SK-N-SH (cell line): ENCODE measurements at regions not wholly inside any gene's neighbourhood (a gene's known extent, or its start where the extent isn't known, plus 50 kb on each side); places are given as distances from the start of the nearest gene placed in this dataset.
"Not testable (repeated sequence)": the region's sequence is repeated elsewhere in the genome, so short reads cannot be mapped to it uniquely, and the experiment has no call there.

Experiments used
- CTCF ChIA-PET: fragments of 300-600, 350-600 bp; formaldehyde crosslinking; extraction: SDS; loops from one replicate; lab custom pipeline; 2021; lab: Yijun Ruan, JAX
- POLR2A ChIA-PET: fragments of 350-600 bp; sonication (Branson Sonifier 250); formaldehyde crosslinking; extraction: SDS; loops from one replicate; lab custom pipeline; 2020; ENCODE audit warnings: antibody characterized with exemption, inconsistent platforms; lab: Yijun Ruan, JAX
- DNase-seq: peaks from one replicate; pipeline ENCODE4 v3.0.0; 2012
- H2AFZ ChIP-seq: fragments of 200-600 bp; sonication (generic); 2 replicates; pipeline ENCODE4 v1.8.1; 2016; ENCODE audit warnings: antibody characterized with exemption, mild to moderate bottlenecking, low read depth
- H3F3A ChIP-seq: fragments of 200-600 bp; sonication (generic); replicated peaks from 2 replicates; pipeline ENCODE3; 2016; ENCODE audit warnings: antibody characterized with exemption, mild to moderate bottlenecking; ENCODE audit not compliant: insufficient read depth
- H3K27ac ChIP-seq, 2 experiments: fragments of 200-500 bp in 1 of 2; fragments of 200-600 bp in 1 of 2; sonication (Bioruptor generic) in 1 of 2; sonication (generic), shearing (Covaris generic) in 1 of 2; 2 replicates each; pipeline versions ENCODE4 v1.5.1 to v1.6.1; 2014 to 2016; ENCODE audit warnings: low read depth in 2 of 2, inconsistent platforms in 1 of 2, low read length in 1 of 2, mild to moderate bottlenecking in 1 of 2, mixed read lengths in 1 of 2
- H3K27me3 ChIP-seq: fragments of 200-600 bp; sonication (generic), shearing (Covaris generic); 2 replicates; pipeline ENCODE4 v1.6.1; 2016; ENCODE audit warnings: mixed run types; ENCODE audit not compliant: insufficient read depth
- H3K36me3 ChIP-seq, 2 experiments: fragments of 200-500 bp in 1 of 2; fragments of 200-600 bp in 1 of 2; sonication (Bioruptor generic) in 1 of 2; sonication (generic) in 1 of 2; replicated peaks in 1 of 2; 2 replicates each; pipeline versions ENCODE3 to v1.5.1; 2014 to 2016; ENCODE audit warnings: low read length in 1 of 2, mild to moderate bottlenecking in 1 of 2; ENCODE audit not compliant: insufficient read depth in 2 of 2, control insufficient read depth in 1 of 2
- H3K4me1 ChIP-seq, 2 experiments: fragments of 200-500 bp in 1 of 2; fragments of 200-600 bp in 1 of 2; sonication (Bioruptor generic) in 1 of 2; sonication (generic), shearing (Covaris generic) in 1 of 2; 2 replicates each; pipeline versions ENCODE4 v1.5.1 to v1.6.1; 2014 to 2016; ENCODE audit warnings: low read depth in 1 of 2, low read length in 1 of 2, mixed run types in 1 of 2; ENCODE audit not compliant: insufficient read depth in 2 of 2, control insufficient read depth in 1 of 2
- H3K4me2 ChIP-seq: fragments of 200-600 bp; sonication (generic), shearing (Covaris generic); 2 replicates; pipeline ENCODE4 v1.6.1; 2017; ENCODE audit warnings: mixed run types
- H3K4me3 ChIP-seq, 2 experiments: fragments of 200-500 bp in 1 of 2; fragments of 200-600 bp in 1 of 2; sonication (Bioruptor generic) in 1 of 2; sonication (generic), shearing (Covaris generic) in 1 of 2; 2 replicates each; pipeline versions ENCODE4 v1.5.1 to v1.8.1; 2014 to 2016; ENCODE audit warnings: low read depth in 2 of 2, inconsistent platforms in 1 of 2, low read length in 1 of 2, mild to moderate bottlenecking in 1 of 2, mixed read lengths in 1 of 2, moderate library complexity in 1 of 2
- H3K79me2 ChIP-seq: fragments of 200-600 bp; sonication (generic); 2 replicates; pipeline ENCODE4 v1.8.1; 2017; ENCODE audit warnings: mild to moderate bottlenecking; ENCODE audit not compliant: insufficient read depth
- H3K9ac ChIP-seq: fragments of 200-600 bp; sonication (generic); 2 replicates; pipeline ENCODE4 v1.6.1; 2017; ENCODE audit warnings: mixed run types
- H3K9me2 ChIP-seq: fragments of 200-600 bp; sonication (generic); 2 replicates; pipeline ENCODE4 v1.6.1; 2017; ENCODE audit warnings: mixed run types
- H3K9me3 ChIP-seq: fragments of 200-600 bp; sonication (generic); 2 replicates; pipeline ENCODE4 v1.6.1; 2017; ENCODE audit warnings: mixed run types, mild to moderate bottlenecking, moderate library complexity
- H4K20me1 ChIP-seq: fragments of 200-600 bp; sonication (generic); 2 replicates; pipeline ENCODE4 v1.6.1; 2017; ENCODE audit warnings: mild to moderate bottlenecking, mixed run types; ENCODE audit not compliant: insufficient read depth
- ELF1 ChIP-seq: IDR thresholded peaks from 2 replicates; pipeline ENCODE4 v1.4.0; 2012
- FOSL2 ChIP-seq: IDR thresholded peaks from 2 replicates; pipeline ENCODE4 v1.4.0; 2012; ENCODE audit warnings: low read depth, mild to moderate bottlenecking, moderate library complexity, borderline replicate concordance
- FOXJ3 ChIP-seq: sonication (generic); formaldehyde crosslinking; IDR thresholded peaks from 2 replicates; pipeline ENCODE4 v1.5.1; 2020; ENCODE audit warnings: mild to moderate bottlenecking, missing genetic modification reagents
- GABPA ChIP-seq: IDR thresholded peaks from 2 replicates; pipeline ENCODE4 v1.4.0; 2012; ENCODE audit warnings: low read depth, mild to moderate bottlenecking
- MXI1 ChIP-seq: IDR thresholded peaks from 2 replicates; pipeline ENCODE4 v1.6.1; 2012; ENCODE audit warnings: mild to moderate bottlenecking, low read depth, low read length, improper control_type of control experiment
- NRF1 ChIP-seq: IDR thresholded peaks from 2 replicates; pipeline ENCODE4 v1.6.1; 2012; ENCODE audit warnings: low read depth, mild to moderate bottlenecking, low read length
- POLR2AphosphoS5 ChIP-seq: IDR thresholded peaks from 2 replicates; pipeline ENCODE4 v1.6.1; 2012; ENCODE audit warnings: low read depth, low read length
- RCOR1 ChIP-seq: fragments of 150-350 bp; IDR thresholded peaks from 2 replicates; pipeline ENCODE4 v1.6.1; 2017; ENCODE audit warnings: antibody characterized with exemption, low read length
- REST ChIP-seq: IDR thresholded peaks from 2 replicates; pipeline ENCODE4 v1.6.1; 2012; ENCODE audit warnings: mild to moderate bottlenecking, low read depth, low read length, moderate library complexity
- SIN3A ChIP-seq: IDR thresholded peaks from 2 replicates; pipeline ENCODE4 v1.6.1; 2012; ENCODE audit warnings: low read depth, mild to moderate bottlenecking, low read length, moderate library complexity, borderline replicate concordance
- TEAD4 ChIP-seq: IDR thresholded peaks from 2 replicates; pipeline ENCODE4 v1.4.0; 2012; ENCODE audit warnings: mild to moderate bottlenecking, borderline replicate concordance; ENCODE audit not compliant: insufficient read depth
- USF2 ChIP-seq: fragments of 150-350 bp; IDR thresholded peaks from 2 replicates; pipeline ENCODE4 v1.6.1; 2017; ENCODE audit warnings: antibody characterized with exemption, low read length, low read depth, borderline replicate concordance
- YY1 ChIP-seq: IDR thresholded peaks from 2 replicates; pipeline ENCODE4 v1.4.0; 2012; ENCODE audit warnings: low read depth, mild to moderate bottlenecking
- WGBS: methylation state at CpG from one replicate; pipeline ENCODE4 v1.1.6; 2017; ENCODE audit warnings: low lambda C conversion rate; 5-methylcytosine and 5-hydroxymethylcytosine counted together
- TF ChIP-seq, protein P1 (sequence below): fragments of 150-350 bp; IDR thresholded peaks from 2 replicates; pipeline ENCODE4 v1.6.1; 2016; ENCODE audit warnings: mild to moderate bottlenecking, low read depth, low read length
- TF ChIP-seq, protein P2 (sequence below): IDR thresholded peaks from 2 replicates; pipeline ENCODE4 v1.4.0; 2012; ENCODE audit warnings: low read depth

DNA sequence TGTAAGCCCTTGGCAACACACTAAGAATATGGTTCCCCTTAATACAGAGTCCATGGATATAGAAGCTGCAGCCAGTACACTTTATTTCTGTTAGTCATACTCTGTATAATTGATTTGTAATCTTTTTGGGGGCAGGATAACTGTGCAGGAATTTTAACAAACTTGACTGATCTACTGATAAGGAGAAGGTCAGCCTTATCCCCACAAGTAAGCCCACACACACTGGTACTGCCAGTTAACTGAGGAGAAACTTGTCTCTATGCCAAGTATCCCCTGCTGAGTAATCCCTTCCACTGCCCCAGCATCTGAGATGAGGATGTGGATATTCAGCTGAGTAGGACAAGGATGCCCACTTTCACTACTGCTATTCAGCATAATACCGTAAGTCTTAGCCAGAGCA is 154.9 kb upstream of the CXXC4 start:
- Histone ChIP-seq H3K27me3 (no peaks in the 10 kb centered on the region), H4K20me1 (no peaks in the 10 kb centered on the region), H3K27ac (no peak overlapping the region), H2AFZ (no peak overlapping the region), H3K9me2 (0 out of 2 replicates have a peak, but pooled peaks cover 3% of the 10 kb centered on the region), H3K36me3 (no peaks in the 10 kb centered on the region), H3K4me3 (no peak overlapping the region), H3F3A (no peaks in the 10 kb centered on the region), H3K4me1 (no peaks in the 10 kb centered on the region), H3K4me2 (no peak overlapping the region), H3K9me3 (no peaks in the 10 kb centered on the region; the same call in none of the 2 replicates), H3K9ac (no peak overlapping the region), H3K79me2 (no peaks in the 10 kb centered on the region)
- TF ChIP-seq FOSL2 (no peak), TEAD4 (no peak), NRF1 (no peak), ELF1 (no peak), REST (no peak)
- TF ChIP-seq, protein P1, sequence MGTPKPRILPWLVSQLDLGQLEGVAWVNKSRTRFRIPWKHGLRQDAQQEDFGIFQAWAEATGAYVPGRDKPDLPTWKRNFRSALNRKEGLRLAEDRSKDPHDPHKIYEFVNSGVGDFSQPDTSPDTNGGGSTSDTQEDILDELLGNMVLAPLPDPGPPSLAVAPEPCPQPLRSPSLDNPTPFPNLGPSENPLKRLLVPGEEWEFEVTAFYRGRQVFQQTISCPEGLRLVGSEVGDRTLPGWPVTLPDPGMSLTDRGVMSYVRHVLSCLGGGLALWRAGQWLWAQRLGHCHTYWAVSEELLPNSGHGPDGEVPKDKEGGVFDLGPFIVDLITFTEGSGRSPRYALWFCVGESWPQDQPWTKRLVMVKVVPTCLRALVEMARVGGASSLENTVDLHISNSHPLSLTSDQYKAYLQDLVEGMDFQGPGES, result no peak
- CTCF ChIA-PET, result no interaction called here
- POLR2A ChIA-PET, result no interaction called here
- WGBS, result 50% methylated on average over 1 of the region's 1 CpG
- no peak for DNase-seq

GRCh38 chr4:104662269-104662668 is 167.6 kb upstream of the CXXC4 start:
- H3K79me2 ChIP-seq, H3K9me2 ChIP-seq, H3K4me1 ChIP-seq, H3K4me3 ChIP-seq, H3K36me3 ChIP-seq, H2AFZ ChIP-seq, H4K20me1 ChIP-seq, H3K9me3 ChIP-seq, H3K27ac ChIP-seq, H3K9ac ChIP-seq, POLR2A ChIA-PET, H3F3A ChIP-seq, H3K27me3 ChIP-seq, H3K4me2 ChIP-seq, DNase-seq: not testable (repeated sequence)
- 2% methylated on average over 3 of the region's 3 CpGs for WGBS
- CTCF ChIA-PET, result interaction anchor here (0.7 kb wide), 1 partner anchor 40 kb away, joined by 3 read pairs; no protein-coding TSS in a partner anchor

DNA sequence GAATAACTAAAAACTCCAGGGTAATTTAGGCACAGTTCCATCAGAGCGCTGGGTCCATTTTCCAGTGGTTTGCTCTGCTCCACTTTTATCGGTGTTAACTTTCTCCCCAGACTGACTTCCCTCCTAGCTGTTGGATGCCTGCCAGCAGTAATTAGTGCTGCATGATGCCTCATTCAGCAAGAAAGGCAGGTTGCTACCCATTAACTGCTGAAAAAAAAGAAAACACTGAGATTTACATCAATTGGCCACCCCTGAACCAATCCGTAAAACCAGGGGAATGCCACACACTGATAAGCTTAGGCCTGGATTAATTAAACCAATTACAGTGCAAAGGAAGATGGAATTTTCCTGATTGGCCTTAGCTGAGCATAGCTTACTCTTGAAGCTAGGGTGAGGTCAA is 182.4 kb upstream of the CXXC4 start:
- no peaks in the 10 kb centered on the region for H3K27me3 ChIP-seq
- H3K9ac ChIP-seq, result no peak overlapping the region
- no peak overlapping the region for H3K4me3 ChIP-seq
- no peaks in the 10 kb centered on the region for H3K9me3 ChIP-seq
- ChIA-PET CTCF (no interaction called here), POLR2A (no interaction called here)
- no peak for DNase-seq
- 2% methylated on average over 3 of the region's 3 CpGs for WGBS
- peaks cover 0 to 3% of the 10 kb centered on the region in 2 experiments; a peak in 2 of 4 replicates for H3K4me1 ChIP-seq
- H3K27ac ChIP-seq, result no peak overlapping the region
- no peaks in the 10 kb centered on the region for H3K36me3 ChIP-seq
- H3K79me2 ChIP-seq, result no peaks in the 10 kb centered on the region
- no peaks in the 10 kb centered on the region for H3F3A ChIP-seq
- H3K4me2 ChIP-seq, result no peak overlapping the region
- no peaks in the 10 kb centered on the region for H3K9me2 ChIP-seq
- H4K20me1 ChIP-seq, result no peaks in the 10 kb centered on the region
- H2AFZ ChIP-seq, result no peak overlapping the region
- TF ChIP-seq POLR2AphosphoS5, result no peak
- TF ChIP-seq FOXJ3 (CRISPR knock-in tag), result no peak
- TF ChIP-seq SIN3A, result no peak
- TF ChIP-seq, protein P2, sequence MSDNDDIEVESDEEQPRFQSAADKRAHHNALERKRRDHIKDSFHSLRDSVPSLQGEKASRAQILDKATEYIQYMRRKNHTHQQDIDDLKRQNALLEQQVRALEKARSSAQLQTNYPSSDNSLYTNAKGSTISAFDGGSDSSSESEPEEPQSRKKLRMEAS, result no peak
- TF ChIP-seq YY1, result no peak
- no peak for TF ChIP-seq MXI1
- no peak for TF ChIP-seq GABPA
- no peak for TF ChIP-seq RCOR1
- TF ChIP-seq USF2, result no peak
